ENCODE measurements at regions not wholly inside any gene's neighbourhood (a gene's known extent, or its start where the extent isn't known, plus 50 kb on each side); places are given as distances from the start of the nearest gene placed in this dataset.
"Not testable (repeated sequence)": the region's sequence is repeated elsewhere in the genome, so short reads cannot be mapped to it uniquely, and the experiment has no call there.

- DNase-seq = no peak
Measured at GRCh38 chr16:86718118-86718517, 139.8 kb downstream of the FOXL1 start.

GRCh38 chr16:86722970-86723369, 144.6 kb downstream of the FOXL1 start:
- no peak for DNase-seq

- DNase-seq = no peak
Measured at GRCh38 chr16:86723689-86724088, 145.3 kb downstream of the FOXL1 start.

GRCh38 chr16:86725401-86725800, 147.1 kb downstream of the FOXL1 start:
- no peak for DNase-seq

GRCh38 chr16:86726340-86726739, 148.0 kb downstream of the FOXL1 start:
- no peak for DNase-seq

GRCh38 chr16:86727131-86727530, 148.8 kb downstream of the FOXL1 start:
- DNase-seq = no peak

- DNase-seq = no peak
Measured at GRCh38 chr16:86727632-86728031, 149.3 kb downstream of the FOXL1 start.

- no peak for DNase-seq
Measured at GRCh38 chr16:86729686-86730085, 151.3 kb downstream of the FOXL1 start.

GRCh38 chr16:86730086-86730485, 151.7 kb downstream of the FOXL1 start:
- DNase-seq = no peak

GRCh38 chr16:86730597-86730996, 152.2 kb downstream of the FOXL1 start:
- DNase-seq = no peak

GRCh38 chr16:86732621-86733295, 154.4 kb downstream of the FOXL1 start:
- DNase-seq = peak; percentile 72

GRCh38 chr16:86733546-86734254, 155.4 kb downstream of the FOXL1 start:
- no peak for DNase-seq

- DNase-seq = no peak
Measured at GRCh38 chr16:86734543-86735460, 156.5 kb downstream of the FOXL1 start.

- DNase-seq = no peak
Measured at GRCh38 chr16:86735727-86736126, 157.4 kb downstream of the FOXL1 start.

GRCh38 chr16:86736502-86736901, 158.2 kb downstream of the FOXL1 start:
- DNase-seq = no peak

GRCh38 chr16:86737083-86737482, 158.7 kb downstream of the FOXL1 start:
- no peak for DNase-seq

- DNase-seq = not testable (repeated sequence)
Measured at GRCh38 chr16:86738322-86738721, 160.0 kb downstream of the FOXL1 start.

GRCh38 chr16:86739178-86739577, 160.8 kb downstream of the FOXL1 start:
- no peak for DNase-seq

GRCh38 chr16:86739808-86740207, 161.5 kb downstream of the FOXL1 start:
- no peak for DNase-seq

GRCh38 chr16:86740298-86740697, 161.9 kb downstream of the FOXL1 start:
- DNase-seq = no peak

GRCh38 chr16:86740906-86741799, 162.8 kb downstream of the FOXL1 start:
- DNase-seq = peak; percentile 67

GRCh38 chr16:86747761-86748160, 169.4 kb downstream of the FOXL1 start:
- no peak for DNase-seq
